ENCODE measurements at regions not wholly inside any gene's neighbourhood (a gene's known extent, or its start where the extent isn't known, plus 50 kb on each side); places are given as distances from the start of the nearest gene placed in this dataset.

DNA sequence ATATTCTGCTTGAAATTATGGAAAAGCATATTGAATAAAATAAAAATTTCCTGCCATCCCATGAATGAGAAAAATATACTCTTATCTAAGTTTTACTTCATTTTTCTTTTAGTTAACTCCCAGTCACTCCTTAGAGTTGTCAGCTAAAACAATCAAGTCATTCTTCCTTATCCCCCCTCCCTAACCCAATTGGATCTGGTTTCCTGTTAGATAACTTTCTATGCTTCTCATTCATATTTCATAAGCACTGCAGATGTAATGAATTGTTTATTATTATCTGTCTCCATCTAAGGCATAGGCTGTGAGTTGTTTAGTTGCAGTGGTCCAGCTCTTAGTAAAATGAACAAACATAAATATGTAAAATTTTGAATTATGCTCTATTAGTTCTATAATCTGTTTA lies 244.0 kb upstream of the GCFC2 start:
- TF ChIP-seq ZNF384 (IDR thresholded peaks at IDR 0.05) (no peak), ARNT (IDR thresholded peaks at IDR 0.05) (no peak), NFRKB (IDR thresholded peaks at IDR 0.05) (no peak), HDGF (IDR thresholded peaks at IDR 0.05; ENCODE audit: borderline replicate concordance) (no peak), BHLHE40 (IDR thresholded peaks at IDR 0.05; ENCODE audit: borderline replicate concordance) (no peak), FOXK2 (IDR thresholded peaks at IDR 0.05) (no peak), L3MBTL2 (conservative IDR thresholded peaks at IDR 0.05) (no peak), CTBP1 (IDR thresholded peaks at IDR 0.05; ENCODE audit: borderline replicate concordance) (no peak), FOXM1 (IDR thresholded peaks at IDR 0.05; ENCODE audit: borderline replicate concordance) (no peak), SUZ12 (IDR thresholded peaks at IDR 0.05) (no peak), ELF4 (IDR thresholded peaks at IDR 0.05) (no peak), LEF1 (IDR thresholded peaks at IDR 0.05; ENCODE audit: borderline replicate concordance) (no peak), SP1 (IDR thresholded peaks at IDR 0.05) (no peak), FOXA1 (IDR thresholded peaks at IDR 0.05) (no peak)
- TF ChIP-seq, protein P1, sequence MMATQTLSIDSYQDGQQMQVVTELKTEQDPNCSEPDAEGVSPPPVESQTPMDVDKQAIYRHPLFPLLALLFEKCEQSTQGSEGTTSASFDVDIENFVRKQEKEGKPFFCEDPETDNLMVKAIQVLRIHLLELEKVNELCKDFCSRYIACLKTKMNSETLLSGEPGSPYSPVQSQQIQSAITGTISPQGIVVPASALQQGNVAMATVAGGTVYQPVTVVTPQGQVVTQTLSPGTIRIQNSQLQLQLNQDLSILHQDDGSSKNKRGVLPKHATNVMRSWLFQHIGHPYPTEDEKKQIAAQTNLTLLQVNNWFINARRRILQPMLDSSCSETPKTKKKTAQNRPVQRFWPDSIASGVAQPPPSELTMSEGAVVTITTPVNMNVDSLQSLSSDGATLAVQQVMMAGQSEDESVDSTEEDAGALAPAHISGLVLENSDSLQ (IDR thresholded peaks at IDR 0.05), result no peak
- ChIA-PET POLR2A (no interaction called here), CTCF (no interaction called here)

DNA sequence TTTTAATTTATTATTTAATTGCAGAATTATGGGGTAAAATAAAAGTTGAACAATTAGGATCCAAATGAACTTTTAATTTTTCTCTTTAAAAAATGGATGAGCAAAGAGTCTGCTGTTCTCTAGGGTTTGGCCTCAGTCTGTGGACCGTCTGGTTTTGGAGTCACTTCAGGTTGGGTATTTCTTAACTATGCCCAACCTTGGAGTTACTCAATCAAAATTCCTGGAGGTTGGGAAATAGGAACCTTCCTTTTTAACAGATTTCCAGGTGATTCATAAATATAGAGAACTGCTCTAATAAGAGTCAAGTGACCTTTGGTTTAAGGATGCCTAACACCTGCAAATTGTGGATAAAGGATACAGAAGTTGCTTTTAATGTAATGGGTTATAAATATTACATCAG lies 241.5 kb upstream of the GCFC2 start:
- CTCF ChIA-PET, result no interaction called here
- DNase-seq (ENCODE audit: extremely low spot score), result no peak
- POLR2A ChIA-PET, result no interaction called here
- TF ChIP-seq FOXK2 (IDR thresholded peaks at IDR 0.05) (no peak), SP1 (IDR thresholded peaks at IDR 0.05) (no peak), FOXM1 (IDR thresholded peaks at IDR 0.05; ENCODE audit: borderline replicate concordance) (no peak), ARNT (IDR thresholded peaks at IDR 0.05) (no peak), FOXA1 (IDR thresholded peaks at IDR 0.05) (no peak), HDGF (IDR thresholded peaks at IDR 0.05; ENCODE audit: borderline replicate concordance) (no peak), L3MBTL2 (conservative IDR thresholded peaks at IDR 0.05) (no peak), BHLHE40 (IDR thresholded peaks at IDR 0.05; ENCODE audit: borderline replicate concordance) (no peak), SUZ12 (IDR thresholded peaks at IDR 0.05) (no peak)
- TF ChIP-seq, protein P1 (IDR thresholded peaks at IDR 0.05), result no peak

More for the DNA sequence above, 244.0 kb upstream of the GCFC2 start:
- DNase-seq (ENCODE audit: extremely low spot score), result no peak

GRCh38 chr2:75949385-75950030 lies 238.8 kb upstream of the GCFC2 start:
- TF ChIP-seq ZNF384 (IDR thresholded peaks at IDR 0.05), result no peak
- TF ChIP-seq, protein P1 (IDR thresholded peaks at IDR 0.05), result no peak
- TF ChIP-seq LEF1 (IDR thresholded peaks at IDR 0.05; ENCODE audit: borderline replicate concordance), result no peak
- CTCF ChIA-PET, result no interaction called here
- POLR2A ChIA-PET, result no interaction called here
- no peak for DNase-seq (ENCODE audit: extremely low spot score)

- CTCF ChIA-PET, result no interaction called here
- no peak for DNase-seq (ENCODE audit: extremely low spot score)
- POLR2A ChIA-PET, result no interaction called here
- TF ChIP-seq SP1 (IDR thresholded peaks at IDR 0.05) (no peak), NFRKB (IDR thresholded peaks at IDR 0.05) (no peak), FOXM1 (IDR thresholded peaks at IDR 0.05; ENCODE audit: borderline replicate concordance) (no peak), BHLHE40 (IDR thresholded peaks at IDR 0.05; ENCODE audit: borderline replicate concordance) (no peak)
- TF ChIP-seq, protein P1 (IDR thresholded peaks at IDR 0.05), result no peak
Measured at GRCh38 chr2:75936311-75936710, 225.6 kb upstream of the GCFC2 start.

GRCh38 chr2:75932996-75933395 lies 222.3 kb upstream of the GCFC2 start:
- no peak for TF ChIP-seq L3MBTL2 (conservative IDR thresholded peaks at IDR 0.05)
- no peak for TF ChIP-seq SUZ12 (IDR thresholded peaks at IDR 0.05)
- TF ChIP-seq FOXK2 (IDR thresholded peaks at IDR 0.05), result no peak
- no peak for TF ChIP-seq HDGF (IDR thresholded peaks at IDR 0.05; ENCODE audit: borderline replicate concordance)
- TF ChIP-seq, protein P1 (IDR thresholded peaks at IDR 0.05), result no peak
- no peak for TF ChIP-seq NFRKB (IDR thresholded peaks at IDR 0.05)
- no peak for TF ChIP-seq SP1 (IDR thresholded peaks at IDR 0.05)
- no peak for TF ChIP-seq BHLHE40 (IDR thresholded peaks at IDR 0.05; ENCODE audit: borderline replicate concordance)
- no peak for TF ChIP-seq ZNF384 (IDR thresholded peaks at IDR 0.05)
- TF ChIP-seq LEF1 (IDR thresholded peaks at IDR 0.05; ENCODE audit: borderline replicate concordance), result no peak
- no peak for TF ChIP-seq ELF4 (IDR thresholded peaks at IDR 0.05)
- TF ChIP-seq FOXM1 (IDR thresholded peaks at IDR 0.05; ENCODE audit: borderline replicate concordance), result no peak
- TF ChIP-seq ARNT (IDR thresholded peaks at IDR 0.05), result no peak
- TF ChIP-seq TARDBP (IDR thresholded peaks at IDR 0.05), result no peak
- no peak for TF ChIP-seq FOXA1 (IDR thresholded peaks at IDR 0.05)
- no peak for TF ChIP-seq CTBP1 (IDR thresholded peaks at IDR 0.05; ENCODE audit: borderline replicate concordance)
- POLR2A ChIA-PET, result no interaction called here
- no peak for DNase-seq (ENCODE audit: extremely low spot score)
- CTCF ChIA-PET, result no interaction called here
